Activated naive CD8-positive, alpha-beta T cell treated with anti-CD3 and anti-CD28 coated beads, Interleukin-2, amount 50 U/mL, for 24 hours (primary cell): ENCODE measurements at regions not wholly inside any gene's neighbourhood (a gene's known extent, or its start where the extent isn't known, plus 50 kb on each side); places are given as distances from the start of the nearest gene placed in this dataset.

Experiments used
- ATAC-seq: fragments of 150-1000 bp; cut with Tn5 transposase; one replicate; pipeline ENCODE4 v1.10.0; 2021
- DNase-seq: peaks from one replicate; pipeline ENCODE4 v3.0.0; 2021
- H3K27ac Mint-ChIP-seq: one replicate; pipeline ENCODE4 v1.8.0; 2021; ENCODE audit warnings: mild to moderate bottlenecking, mixed read lengths
- H3K27me3 Mint-ChIP-seq: one replicate; pipeline ENCODE4 v1.8.0; 2021; ENCODE audit warnings: mixed read lengths
- H3K36me3 Mint-ChIP-seq: one replicate; pipeline ENCODE4 v1.8.0; 2021; ENCODE audit warnings: low read depth, mixed read lengths
- H3K4me1 Mint-ChIP-seq: one replicate; pipeline ENCODE4 v1.8.0; 2021; ENCODE audit warnings: mixed read lengths
- H3K4me3 Mint-ChIP-seq: one replicate; pipeline ENCODE4 v1.8.0; 2021; ENCODE audit warnings: mild to moderate bottlenecking, moderate library complexity, mixed read lengths
- H3K9me3 Mint-ChIP-seq: one replicate; pipeline ENCODE4 v1.8.0; 2021; ENCODE audit warnings: mixed read lengths

- Mint-ChIP-seq H3K27me3 (no peaks in the 10 kb centered on the region), H3K4me3 (no peak overlapping the region), H3K9me3 (no peaks in the 10 kb centered on the region), H3K36me3 (no peaks in the 10 kb centered on the region), H3K4me1 (peaks cover 2% of the 10 kb centered on the region), H3K27ac (no peak overlapping the region)
- ATAC-seq (no peak), DNase-seq (no peak)
Measured at GRCh38 chr1:116310180-116310579, 62.9 kb upstream of the ATP1A1 start.

GRCh38 chr1:116311193-116311592 is 61.9 kb upstream of the ATP1A1 start:
- peaks cover 2% of the 10 kb centered on the region for H3K4me1 Mint-ChIP-seq
- H3K4me3 Mint-ChIP-seq: no peak overlapping the region
- DNase-seq (no peak), ATAC-seq (no peak)
- H3K36me3 Mint-ChIP-seq: no peaks in the 10 kb centered on the region
- H3K27ac Mint-ChIP-seq: no peak overlapping the region
- no peaks in the 10 kb centered on the region for H3K27me3 Mint-ChIP-seq
- no peaks in the 10 kb centered on the region for H3K9me3 Mint-ChIP-seq

- H3K4me1 Mint-ChIP-seq: peaks cover 2% of the 10 kb centered on the region
- no peaks in the 10 kb centered on the region for H3K9me3 Mint-ChIP-seq
- no peak overlapping the region for H3K27ac Mint-ChIP-seq
- ATAC-seq (no peak), DNase-seq (no peak)
- no peaks in the 10 kb centered on the region for H3K36me3 Mint-ChIP-seq
- no peaks in the 10 kb centered on the region for H3K27me3 Mint-ChIP-seq
- no peak overlapping the region for H3K4me3 Mint-ChIP-seq
Measured at GRCh38 chr1:116311756-116312680, 61.0 kb upstream of the ATP1A1 start.

- DNase-seq (no peak), ATAC-seq (no peak)
- Mint-ChIP-seq H3K27ac (no peak overlapping the region), H3K27me3 (no peaks in the 10 kb centered on the region), H3K4me3 (no peak overlapping the region), H3K4me1 (peaks cover 6% of the 10 kb centered on the region), H3K9me3 (no peaks in the 10 kb centered on the region), H3K36me3 (no peaks in the 10 kb centered on the region)
Measured at GRCh38 chr1:116312681-116313069, 60.4 kb upstream of the ATP1A1 start.

- Mint-ChIP-seq H3K4me3 (no peak overlapping the region), H3K4me1 (peaks cover 6% of the 10 kb centered on the region), H3K36me3 (no peaks in the 10 kb centered on the region), H3K9me3 (no peaks in the 10 kb centered on the region), H3K27me3 (no peaks in the 10 kb centered on the region), H3K27ac (no peak overlapping the region)
- ATAC-seq (no peak), DNase-seq (no peak)
Measured at GRCh38 chr1:116313776-116314175, 59.3 kb upstream of the ATP1A1 start.

- Mint-ChIP-seq H3K4me1 (peaks cover 6% of the 10 kb centered on the region), H3K27ac (no peak overlapping the region), H3K27me3 (no peaks in the 10 kb centered on the region), H3K36me3 (no peaks in the 10 kb centered on the region), H3K9me3 (no peaks in the 10 kb centered on the region), H3K4me3 (no peak overlapping the region)
- ATAC-seq (no peak), DNase-seq (no peak)
Measured at GRCh38 chr1:116314305-116314919, 58.6 kb upstream of the ATP1A1 start.

GRCh38 chr1:116316373-116316772 is 56.7 kb upstream of the ATP1A1 start:
- no peak overlapping the region for H3K27ac Mint-ChIP-seq
- H3K27me3 Mint-ChIP-seq: no peaks in the 10 kb centered on the region
- no peaks in the 10 kb centered on the region for H3K36me3 Mint-ChIP-seq
- no peak for ATAC-seq
- DNase-seq: no peak
- H3K9me3 Mint-ChIP-seq: no peaks in the 10 kb centered on the region
- no peak overlapping the region for H3K4me3 Mint-ChIP-seq
- peaks cover 12% of the 10 kb centered on the region for H3K4me1 Mint-ChIP-seq

GRCh38 chr1:116318897-116319296 is 54.1 kb upstream of the ATP1A1 start:
- Mint-ChIP-seq H3K4me3 (no peak overlapping the region), H3K9me3 (no peaks in the 10 kb centered on the region), H3K4me1 (peaks cover 27% of the 10 kb centered on the region), H3K27me3 (no peaks in the 10 kb centered on the region), H3K27ac (no peak overlapping the region), H3K36me3 (no peaks in the 10 kb centered on the region)
- ATAC-seq: no peak
- DNase-seq: no peak

GRCh38 chr1:116320874-116321273 is 52.2 kb upstream of the ATP1A1 start:
- Mint-ChIP-seq H3K4me3 (no peak overlapping the region), H3K9me3 (no peaks in the 10 kb centered on the region), H3K27ac (no peak overlapping the region), H3K4me1 (peaks cover 44% of the 10 kb centered on the region), H3K36me3 (no peaks in the 10 kb centered on the region), H3K27me3 (no peaks in the 10 kb centered on the region)
- no peak for ATAC-seq
- no peak for DNase-seq

- no peak for DNase-seq
- Mint-ChIP-seq H3K4me1 (peaks cover 53% of the 10 kb centered on the region), H3K27ac (no peak overlapping the region), H3K27me3 (no peaks in the 10 kb centered on the region), H3K36me3 (no peaks in the 10 kb centered on the region), H3K9me3 (no peaks in the 10 kb centered on the region), H3K4me3 (no peak overlapping the region)
- no peak for ATAC-seq
Measured at GRCh38 chr1:116321766-116322175, 51.3 kb upstream of the ATP1A1 start.

- ATAC-seq (no peak), DNase-seq (no peak)
- Mint-ChIP-seq H3K9me3 (no peaks in the 10 kb centered on the region), H3K27me3 (no peaks in the 10 kb centered on the region), H3K4me1 (peaks cover 52% of the 10 kb centered on the region), H3K27ac (no peak overlapping the region), H3K36me3 (no peaks in the 10 kb centered on the region), H3K4me3 (no peak overlapping the region)
Measured at GRCh38 chr1:116322752-116323405, 50.2 kb upstream of the ATP1A1 start.
